Gastrocnemius medialis (tissue), 4 donors: ENCODE measurements at regions not wholly inside any gene's neighbourhood (a gene's known extent, or its start where the extent isn't known, plus 50 kb on each side); places are given as distances from the start of the nearest gene placed in this dataset.

Experiments used
- POLR2A ChIP-seq, 2 donors: fragments of 450-650 bp; IDR thresholded peaks; one replicate each; pipeline ENCODE4 v1.6.1; 2017; ENCODE audit warnings: antibody characterized with exemption in 2 of 2, mild to moderate bottlenecking in 2 of 2, moderate library complexity in 2 of 2
- TF ChIP-seq, protein P1 (sequence below), 5 experiments: fragments of 450-650 bp in 3 of 5; fragments of 200-600 bp in 2 of 5; sonication (generic) in 2 of 5; IDR thresholded peaks in 4 of 5; conservative IDR thresholded peaks in 1 of 5; 1 replicate in 4 of 5; 2 replicates in 1 of 5; pipeline ENCODE4 v1.5.1; 2016 to 2019; ENCODE audit warnings: antibody characterized with exemption in 5 of 5, mild to moderate bottlenecking in 3 of 5, moderate library complexity in 3 of 5

- TF ChIP-seq, protein P1, sequence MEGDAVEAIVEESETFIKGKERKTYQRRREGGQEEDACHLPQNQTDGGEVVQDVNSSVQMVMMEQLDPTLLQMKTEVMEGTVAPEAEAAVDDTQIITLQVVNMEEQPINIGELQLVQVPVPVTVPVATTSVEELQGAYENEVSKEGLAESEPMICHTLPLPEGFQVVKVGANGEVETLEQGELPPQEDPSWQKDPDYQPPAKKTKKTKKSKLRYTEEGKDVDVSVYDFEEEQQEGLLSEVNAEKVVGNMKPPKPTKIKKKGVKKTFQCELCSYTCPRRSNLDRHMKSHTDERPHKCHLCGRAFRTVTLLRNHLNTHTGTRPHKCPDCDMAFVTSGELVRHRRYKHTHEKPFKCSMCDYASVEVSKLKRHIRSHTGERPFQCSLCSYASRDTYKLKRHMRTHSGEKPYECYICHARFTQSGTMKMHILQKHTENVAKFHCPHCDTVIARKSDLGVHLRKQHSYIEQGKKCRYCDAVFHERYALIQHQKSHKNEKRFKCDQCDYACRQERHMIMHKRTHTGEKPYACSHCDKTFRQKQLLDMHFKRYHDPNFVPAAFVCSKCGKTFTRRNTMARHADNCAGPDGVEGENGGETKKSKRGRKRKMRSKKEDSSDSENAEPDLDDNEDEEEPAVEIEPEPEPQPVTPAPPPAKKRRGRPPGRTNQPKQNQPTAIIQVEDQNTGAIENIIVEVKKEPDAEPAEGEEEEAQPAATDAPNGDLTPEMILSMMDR (IDR thresholded peaks at IDR 0.05 in 4 of 5, conservative IDR thresholded peaks at IDR 0.05 in 1 of 5) = no peak
- TF ChIP-seq POLR2A (IDR thresholded peaks at IDR 0.05) = no peak
Measured at GRCh38 chr5:175810457-175810856, 60.9 kb upstream of the CPLX2 start.
